WTC11 (cell line): ENCODE measurements at regions not wholly inside any gene's neighbourhood (a gene's known extent, or its start where the extent isn't known, plus 50 kb on each side); places are given as distances from the start of the nearest gene placed in this dataset.

Experiments used
- ATAC-seq: fragments of 200-7000 bp; cut with Tn5 transposase; 2 replicates; pipeline ENCODE4 v1.10.0; 2021; ENCODE audit warnings: mild to moderate bottlenecking, moderate library complexity
- CTCF ChIA-PET: fragments of 300-600 bp; sonication (Branson Sonifier 250); formaldehyde crosslinking; loops from one replicate; lab custom pipeline; 2021; ENCODE audit warnings: antibody characterized with exemption; lab: Charles Lee
- POLR2A ChIA-PET: fragments of 350-600 bp; sonication (Branson Sonifier 250); formaldehyde crosslinking; loops from one replicate; lab custom pipeline; 2021; ENCODE audit warnings: antibody characterized with exemption; lab: Charles Lee
- DNase-seq: peaks from one replicate; pipeline ENCODE4 v3.0.0; 2021; ENCODE audit warnings: low spot score
- H3K27ac Mint-ChIP-seq: 2 replicates; pipeline ENCODE4 v1.8.0; 2021; ENCODE audit warnings: mixed read lengths
- H3K27me3 Mint-ChIP-seq: 2 replicates; pipeline ENCODE4 v1.8.0; 2021; ENCODE audit warnings: low read depth, mild to moderate bottlenecking, moderate library complexity, mixed read lengths
- H3K36me3 Mint-ChIP-seq: 2 replicates; pipeline ENCODE4 v1.8.0; 2021; ENCODE audit warnings: mixed read lengths
- H3K4me1 Mint-ChIP-seq: 2 replicates; pipeline ENCODE4 v1.8.0; 2022; ENCODE audit warnings: mixed read lengths
- H3K4me3 Mint-ChIP-seq: 2 replicates; pipeline ENCODE4 v1.8.0; 2021; ENCODE audit warnings: mild to moderate bottlenecking, moderate library complexity, mixed read lengths
- H3K9me3 Mint-ChIP-seq: 2 replicates; pipeline ENCODE4 v1.8.0; 2021; ENCODE audit warnings: mixed read lengths
- ATF6 ChIP-seq: sonication (generic); formaldehyde crosslinking; IDR thresholded peaks from 2 replicates; pipeline ENCODE4 v1.8.1; 2023; ENCODE audit warnings: mild to moderate bottlenecking, missing genetic modification reagents
- E2F1 ChIP-seq: sonication (generic); formaldehyde crosslinking; IDR thresholded peaks from 2 replicates; pipeline ENCODE4 v1.8.0; 2022; ENCODE audit warnings: mild to moderate bottlenecking, missing genetic modification reagents
- ESRRA ChIP-seq: sonication (generic); formaldehyde crosslinking; IDR thresholded peaks from 2 replicates; pipeline ENCODE4 v1.8.1; 2022; ENCODE audit warnings: mild to moderate bottlenecking, missing genetic modification reagents, borderline replicate concordance
- GTF2I ChIP-seq: fragments of 250-450 bp; sonication (Bioruptor Pico); conservative IDR thresholded peaks from 2 replicates; pipeline ENCODE4 v1.4.0; 2021; ENCODE audit warnings: mild to moderate bottlenecking
- JUN ChIP-seq: sonication (generic); formaldehyde crosslinking; IDR thresholded peaks from 2 replicates; pipeline ENCODE4 v1.8.0; 2023; ENCODE audit warnings: mild to moderate bottlenecking, missing genetic modification reagents
- NFE2L1 ChIP-seq: sonication (generic); formaldehyde crosslinking; IDR thresholded peaks from 2 replicates; pipeline ENCODE4 v1.8.1; 2023; ENCODE audit warnings: missing genetic modification reagents
- RELA ChIP-seq: sonication (generic); formaldehyde crosslinking; IDR thresholded peaks from 2 replicates; pipeline ENCODE4 v1.8.1; 2022; ENCODE audit warnings: missing genetic modification reagents, mild to moderate bottlenecking, borderline replicate concordance
- ZNF219 ChIP-seq: sonication (generic); formaldehyde crosslinking; IDR thresholded peaks from 2 replicates; pipeline ENCODE4 v1.8.0; 2023; ENCODE audit warnings: missing genetic modification reagents, mild to moderate bottlenecking, borderline replicate concordance
- ZNF263 ChIP-seq: sonication (generic); formaldehyde crosslinking; IDR thresholded peaks from 2 replicates; pipeline ENCODE4 v1.8.1; 2022; ENCODE audit warnings: low read depth, mild to moderate bottlenecking, moderate library complexity, missing genetic modification reagents
- ZNF512 ChIP-seq: sonication (generic); formaldehyde crosslinking; IDR thresholded peaks from 2 replicates; pipeline ENCODE4 v1.8.1; 2022; ENCODE audit warnings: missing genetic modification reagents, borderline replicate concordance
- TF ChIP-seq, protein P1 (sequence below): fragments of 250-450 bp; sonication (Bioruptor Pico); IDR thresholded peaks from 2 replicates; pipeline ENCODE4 v1.9.0; 2021; ENCODE audit warnings: moderate library complexity, mild to moderate bottlenecking, inconsistent platforms, borderline replicate concordance
- TF ChIP-seq, protein P2 (sequence below): sonication (generic); formaldehyde crosslinking; IDR thresholded peaks from 2 replicates; pipeline ENCODE4 v1.8.1; 2023; ENCODE audit warnings: mild to moderate bottlenecking, missing genetic modification reagents
- TF ChIP-seq, protein P3 (sequence below): fragments of 250-450 bp; sonication (Bioruptor Pico); IDR thresholded peaks from 2 replicates; pipeline ENCODE4 v1.9.0; 2021; ENCODE audit warnings: mild to moderate bottlenecking, borderline replicate concordance
- TF ChIP-seq, protein P4 (sequence below): sonication (generic); formaldehyde crosslinking; IDR thresholded peaks from 2 replicates; pipeline ENCODE4 v1.8.0; 2022; ENCODE audit warnings: mild to moderate bottlenecking, missing genetic modification reagents
- TF ChIP-seq, protein P5 (sequence below): sonication (generic); formaldehyde crosslinking; IDR thresholded peaks from 2 replicates; pipeline ENCODE4 v1.8.0; 2022; ENCODE audit warnings: mild to moderate bottlenecking, missing genetic modification reagents
- TF ChIP-seq, protein P6 (sequence below): sonication (generic); formaldehyde crosslinking; IDR thresholded peaks from 2 replicates; pipeline ENCODE4 v1.8.0; 2022; ENCODE audit warnings: mild to moderate bottlenecking, missing genetic modification reagents

- TF ChIP-seq ZNF512 (CRISPR knock-in tag) (no peak), NFE2L1 (CRISPR knock-in tag) (no peak)
- TF ChIP-seq, protein P1, sequence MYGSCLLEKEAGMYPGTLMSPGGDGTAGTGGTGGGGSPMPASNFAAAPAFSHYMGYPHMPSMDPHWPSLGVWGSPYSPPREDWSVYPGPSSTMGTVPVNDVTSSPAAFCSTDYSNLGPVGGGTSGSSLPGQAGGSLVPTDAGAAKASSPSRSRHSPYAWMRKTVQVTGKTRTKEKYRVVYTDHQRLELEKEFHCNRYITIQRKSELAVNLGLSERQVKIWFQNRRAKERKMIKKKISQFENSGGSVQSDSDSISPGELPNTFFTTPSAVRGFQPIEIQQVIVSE (CRISPR knock-in tag) = no peak
- TF ChIP-seq, protein P2, sequence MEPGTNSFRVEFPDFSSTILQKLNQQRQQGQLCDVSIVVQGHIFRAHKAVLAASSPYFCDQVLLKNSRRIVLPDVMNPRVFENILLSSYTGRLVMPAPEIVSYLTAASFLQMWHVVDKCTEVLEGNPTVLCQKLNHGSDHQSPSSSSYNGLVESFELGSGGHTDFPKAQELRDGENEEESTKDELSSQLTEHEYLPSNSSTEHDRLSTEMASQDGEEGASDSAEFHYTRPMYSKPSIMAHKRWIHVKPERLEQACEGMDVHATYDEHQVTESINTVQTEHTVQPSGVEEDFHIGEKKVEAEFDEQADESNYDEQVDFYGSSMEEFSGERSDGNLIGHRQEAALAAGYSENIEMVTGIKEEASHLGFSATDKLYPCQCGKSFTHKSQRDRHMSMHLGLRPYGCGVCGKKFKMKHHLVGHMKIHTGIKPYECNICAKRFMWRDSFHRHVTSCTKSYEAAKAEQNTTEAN (CRISPR knock-in tag) = no peak
These were observed 279.9 kb downstream of the IPO8 start (continued) for GRCh38 chr12:30415777-30416176.

- H3K4me1 Mint-ChIP-seq = no peaks in the 10 kb centered on the region
- peaks cover 4% of the 10 kb centered on the region; the same call in 1 of the 2 replicates for H3K36me3 Mint-ChIP-seq
- DNase-seq (no peak), ATAC-seq (no peak)
- POLR2A ChIA-PET = no interaction called here
- H3K27ac Mint-ChIP-seq = no peak overlapping the region
- H3K9me3 Mint-ChIP-seq = peaks cover 28% of the 10 kb centered on the region
- CTCF ChIA-PET = no interaction called here
- no peaks in the 10 kb centered on the region for H3K27me3 Mint-ChIP-seq
- H3K4me3 Mint-ChIP-seq = no peak overlapping the region
- TF ChIP-seq E2F1 (CRISPR knock-in tag) = no peak
- no peak for TF ChIP-seq RELA (CRISPR knock-in tag)
- TF ChIP-seq, protein P3, sequence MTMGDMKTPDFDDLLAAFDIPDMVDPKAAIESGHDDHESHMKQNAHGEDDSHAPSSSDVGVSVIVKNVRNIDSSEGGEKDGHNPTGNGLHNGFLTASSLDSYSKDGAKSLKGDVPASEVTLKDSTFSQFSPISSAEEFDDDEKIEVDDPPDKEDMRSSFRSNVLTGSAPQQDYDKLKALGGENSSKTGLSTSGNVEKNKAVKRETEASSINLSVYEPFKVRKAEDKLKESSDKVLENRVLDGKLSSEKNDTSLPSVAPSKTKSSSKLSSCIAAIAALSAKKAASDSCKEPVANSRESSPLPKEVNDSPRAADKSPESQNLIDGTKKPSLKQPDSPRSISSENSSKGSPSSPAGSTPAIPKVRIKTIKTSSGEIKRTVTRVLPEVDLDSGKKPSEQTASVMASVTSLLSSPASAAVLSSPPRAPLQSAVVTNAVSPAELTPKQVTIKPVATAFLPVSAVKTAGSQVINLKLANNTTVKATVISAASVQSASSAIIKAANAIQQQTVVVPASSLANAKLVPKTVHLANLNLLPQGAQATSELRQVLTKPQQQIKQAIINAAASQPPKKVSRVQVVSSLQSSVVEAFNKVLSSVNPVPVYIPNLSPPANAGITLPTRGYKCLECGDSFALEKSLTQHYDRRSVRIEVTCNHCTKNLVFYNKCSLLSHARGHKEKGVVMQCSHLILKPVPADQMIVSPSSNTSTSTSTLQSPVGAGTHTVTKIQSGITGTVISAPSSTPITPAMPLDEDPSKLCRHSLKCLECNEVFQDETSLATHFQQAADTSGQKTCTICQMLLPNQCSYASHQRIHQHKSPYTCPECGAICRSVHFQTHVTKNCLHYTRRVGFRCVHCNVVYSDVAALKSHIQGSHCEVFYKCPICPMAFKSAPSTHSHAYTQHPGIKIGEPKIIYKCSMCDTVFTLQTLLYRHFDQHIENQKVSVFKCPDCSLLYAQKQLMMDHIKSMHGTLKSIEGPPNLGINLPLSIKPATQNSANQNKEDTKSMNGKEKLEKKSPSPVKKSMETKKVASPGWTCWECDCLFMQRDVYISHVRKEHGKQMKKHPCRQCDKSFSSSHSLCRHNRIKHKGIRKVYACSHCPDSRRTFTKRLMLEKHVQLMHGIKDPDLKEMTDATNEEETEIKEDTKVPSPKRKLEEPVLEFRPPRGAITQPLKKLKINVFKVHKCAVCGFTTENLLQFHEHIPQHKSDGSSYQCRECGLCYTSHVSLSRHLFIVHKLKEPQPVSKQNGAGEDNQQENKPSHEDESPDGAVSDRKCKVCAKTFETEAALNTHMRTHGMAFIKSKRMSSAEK = no peak
- no peak for TF ChIP-seq ESRRA
- no peak for TF ChIP-seq ATF6 (CRISPR knock-in tag)
- no peak for TF ChIP-seq ZNF263 (CRISPR knock-in tag)
- TF ChIP-seq, protein P4, sequence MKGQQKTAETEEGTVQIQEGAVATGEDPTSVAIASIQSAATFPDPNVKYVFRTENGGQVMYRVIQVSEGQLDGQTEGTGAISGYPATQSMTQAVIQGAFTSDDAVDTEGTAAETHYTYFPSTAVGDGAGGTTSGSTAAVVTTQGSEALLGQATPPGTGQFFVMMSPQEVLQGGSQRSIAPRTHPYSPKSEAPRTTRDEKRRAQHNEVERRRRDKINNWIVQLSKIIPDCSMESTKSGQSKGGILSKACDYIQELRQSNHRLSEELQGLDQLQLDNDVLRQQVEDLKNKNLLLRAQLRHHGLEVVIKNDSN (CRISPR knock-in tag) = no peak
- no peak for TF ChIP-seq ZNF219 (CRISPR knock-in tag)
- TF ChIP-seq, protein P5, sequence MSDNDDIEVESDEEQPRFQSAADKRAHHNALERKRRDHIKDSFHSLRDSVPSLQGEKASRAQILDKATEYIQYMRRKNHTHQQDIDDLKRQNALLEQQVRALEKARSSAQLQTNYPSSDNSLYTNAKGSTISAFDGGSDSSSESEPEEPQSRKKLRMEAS = no peak
- TF ChIP-seq, protein P6, sequence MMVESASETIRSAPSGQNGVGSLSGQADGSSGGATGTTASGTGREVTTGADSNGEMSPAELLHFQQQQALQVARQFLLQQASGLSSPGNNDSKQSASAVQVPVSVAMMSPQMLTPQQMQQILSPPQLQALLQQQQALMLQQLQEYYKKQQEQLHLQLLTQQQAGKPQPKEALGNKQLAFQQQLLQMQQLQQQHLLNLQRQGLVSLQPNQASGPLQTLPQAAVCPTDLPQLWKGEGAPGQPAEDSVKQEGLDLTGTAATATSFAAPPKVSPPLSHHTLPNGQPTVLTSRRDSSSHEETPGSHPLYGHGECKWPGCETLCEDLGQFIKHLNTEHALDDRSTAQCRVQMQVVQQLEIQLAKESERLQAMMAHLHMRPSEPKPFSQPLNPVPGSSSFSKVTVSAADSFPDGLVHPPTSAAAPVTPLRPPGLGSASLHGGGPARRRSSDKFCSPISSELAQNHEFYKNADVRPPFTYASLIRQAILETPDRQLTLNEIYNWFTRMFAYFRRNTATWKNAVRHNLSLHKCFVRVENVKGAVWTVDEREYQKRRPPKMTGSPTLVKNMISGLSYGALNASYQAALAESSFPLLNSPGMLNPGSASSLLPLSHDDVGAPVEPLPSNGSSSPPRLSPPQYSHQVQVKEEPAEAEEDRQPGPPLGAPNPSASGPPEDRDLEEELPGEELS (CRISPR knock-in tag) = no peak
- TF ChIP-seq ZNF512 (CRISPR knock-in tag) = no peak
- no peak for TF ChIP-seq JUN
- no peak for TF ChIP-seq GTF2I (CRISPR knock-in tag)
These were observed 281.2 kb downstream of the IPO8 start for GRCh38 chr12:30414507-30414906.
